GM13976 (cell line): ENCODE measurements at regions not wholly inside any gene's neighbourhood (a gene's known extent, or its start where the extent isn't known, plus 50 kb on each side); places are given as distances from the start of the nearest gene placed in this dataset.

Experiments
- DNase-seq: peaks from one replicate; pipeline ENCODE4 v3.0.0; 2012; ENCODE audit warnings: low spot score
- CTCF ChIP-seq: IDR thresholded peaks from 2 replicates; pipeline ENCODE4 v1.5.1; 2012; ENCODE audit warnings: borderline replicate concordance, mild to moderate bottlenecking; ENCODE audit not compliant: insufficient read depth; ENCODE audit errors: extremely low read depth, missing control alignments, control extremely low read depth
- in situ Hi-C: fragments of 300-500 bp; cut with MboI; formaldehyde crosslinking; loops from one replicate; pipeline ENCODE4 v1.12.0; 2022; ENCODE audit warnings: low sequenced_read_pairs, mixed read lengths, inconsistent platforms; ENCODE audit not compliant: unreplicated experiment

GRCh38 chr10:106078895-106079576 is 1085.5 kb downstream of the SORCS1 start:
- no peak for TF ChIP-seq CTCF
- DNase-seq, result no peak
- in situ Hi-C loops, result no loop called here

- no peak for TF ChIP-seq CTCF
- no peak for DNase-seq
- in situ Hi-C loops, result no loop called here
Observed at GRCh38 chr10:106076496-106076895, 1088.0 kb downstream of the SORCS1 start.

GRCh38 chr10:106053061-106053460 is 1111.4 kb downstream of the SORCS1 start:
- DNase-seq, result no peak
- TF ChIP-seq CTCF, result no peak
- in situ Hi-C loops, result no loop called here

- no peak for DNase-seq
- in situ Hi-C loops, result no loop called here
- TF ChIP-seq CTCF, result no peak
Observed at GRCh38 chr10:106044503-106044902, 1120.0 kb downstream of the SORCS1 start.

GRCh38 chr10:106043863-106044262 is 1120.6 kb downstream of the SORCS1 start:
- no peak for DNase-seq
- in situ Hi-C loops, result no loop called here
- no peak for TF ChIP-seq CTCF

- in situ Hi-C loops, result no loop called here
- TF ChIP-seq CTCF, result no peak
- no peak for DNase-seq
Observed at GRCh38 chr10:106038246-106038645, 1126.3 kb downstream of the SORCS1 start.
